Ovary (tissue), 7 donors: ENCODE measurements at regions not wholly inside any gene's neighbourhood (a gene's known extent, or its start where the extent isn't known, plus 50 kb on each side); places are given as distances from the start of the nearest gene placed in this dataset.

Source experiments
- DNase-seq, 5 donors: peaks; one replicate each; pipeline ENCODE4 v3.0.0-alpha.2; 2019 to 2020
- H3K27ac ChIP-seq, 2 donors: fragments of 200-600 bp; one replicate each; pipeline versions ENCODE4 v1.5.1 to v1.8.0; 2019 to 2022
- H3K27me3 ChIP-seq: fragments of 200-600 bp; one replicate; pipeline ENCODE4 v1.8.0; 2022
- H3K36me3 ChIP-seq: fragments of 200-600 bp; sonication (generic); one replicate; pipeline ENCODE4 v1.5.1; 2019
- H3K4me1 ChIP-seq: one replicate; pipeline ENCODE4 v1.8.1; 2013; ENCODE audit warnings: mild to moderate bottlenecking, moderate library complexity; ENCODE audit not compliant: insufficient read depth
- H3K4me3 ChIP-seq: fragments of 200-600 bp; sonication (generic); one replicate; pipeline ENCODE4 v1.5.1; 2017
- H3K9me3 ChIP-seq, 2 donors: fragments of 200-600 bp in 1 of 2; sonication (generic) in 1 of 2; one replicate each; pipeline versions ENCODE4 v1.5.1 to v1.8.1; 2013 to 2019; ENCODE audit warnings: mild to moderate bottlenecking in 1 of 2, moderate library complexity in 1 of 2
- CTCF ChIP-seq, 3 donors: fragments of 450-650 bp in 2 of 3; fragments of 200-600 bp in 1 of 3; IDR thresholded peaks; one replicate each; pipeline versions ENCODE4 v1.5.1 to v1.8.0; 2016 to 2022; ENCODE audit warnings: antibody characterized with exemption in 3 of 3, mild to moderate bottlenecking in 1 of 3
- EP300 ChIP-seq: sonication (generic); formaldehyde crosslinking; IDR thresholded peaks from one replicate; pipeline ENCODE4 v1.6.1; 2017; ENCODE audit warnings: antibody characterized with exemption
- POLR2A ChIP-seq: fragments of 450-650 bp; IDR thresholded peaks from one replicate; pipeline ENCODE4 v1.6.1; 2017; ENCODE audit warnings: antibody characterized with exemption, mild to moderate bottlenecking, moderate library complexity
- whole genome bisulfite sequencing, 3 donors: extraction: QIAGEN DNeasy Blood & Tissue Kit in 1 of 3; methylation state at CpG; one replicate each; pipeline versions ENCODE4 v1.1.5 to v1.1.7; 2013 to 2017; 5-methylcytosine and 5-hydroxymethylcytosine counted together
- intact Hi-C, 4 donors: fragments of 100-400 bp; cut with DNase I; formaldehyde crosslinking; loops; one replicate each; pipeline versions ENCODE4 v1.11.0 to v1.15.1; 2022 to 2023
- donor health status: DM: no; HTN: no; CAD: no; lungs with moderate emphysema.
- donor health status: DM: no; HTN: no; CAD: no.
- donor health status: Bipolar disorder and iron deficiency.
- donor health status: DM: no; HTN: no; CAD: no.
- donor health status: DM: yes; HTN: yes; CAD: no.

GRCh38 chr18:28560331-28560730, 383.4 kb upstream of the CDH2 start:
- Histone ChIP-seq H3K36me3 (no peaks in the 10 kb centered on the region), H3K27ac (no peak overlapping the region), H3K9me3 (no peaks in the 10 kb centered on the region), H3K4me1 (no peaks in the 10 kb centered on the region), H3K27me3 (no peaks in the 10 kb centered on the region), H3K4me3 (no peak overlapping the region)
- no peak for TF ChIP-seq CTCF (IDR thresholded peaks at IDR 0.05)
- no peak for TF ChIP-seq EP300
- TF ChIP-seq POLR2A: no peak
- no peak for DNase-seq
- intact Hi-C loops: no loop called here

GRCh38 chr18:28559511-28559910, 382.6 kb upstream of the CDH2 start:
- Histone ChIP-seq H3K36me3 (no peaks in the 10 kb centered on the region), H3K27ac (no peak overlapping the region), H3K4me3 (no peak overlapping the region), H3K9me3 (no peaks in the 10 kb centered on the region), H3K27me3 (no peaks in the 10 kb centered on the region), H3K4me1 (no peaks in the 10 kb centered on the region)
- TF ChIP-seq CTCF (IDR thresholded peaks at IDR 0.05) (no peak), EP300 (no peak), POLR2A (no peak)
- DNase-seq: no peak
- 40 to 65% (median 56%) methylated on average over 1 of the region's 1 CpG for WGBS, 3 donors
- intact Hi-C loops: no loop called here

GRCh38 chr18:28541934-28542333, 365.0 kb upstream of the CDH2 start:
- TF ChIP-seq CTCF (IDR thresholded peaks at IDR 0.05) (no peak), EP300 (no peak), POLR2A (no peak)
- WGBS, 3 donors: 41 to 59% (median 56%) methylated on average over 4 of the region's 4 CpGs
- intact Hi-C loops: no loop called here

GRCh38 chr18:28541276-28541930, 364.5 kb upstream of the CDH2 start:
- no peak for TF ChIP-seq EP300
- no peak for TF ChIP-seq POLR2A
- TF ChIP-seq CTCF (IDR thresholded peaks at IDR 0.05): no peak
- no peaks in the 10 kb centered on the region for H3K36me3 ChIP-seq
- H3K9me3 ChIP-seq: no peaks in the 10 kb centered on the region
- H3K27ac ChIP-seq: no peak overlapping the region
- H3K4me1 ChIP-seq: peaks cover 2% of the 10 kb centered on the region
- H3K4me3 ChIP-seq: no peak overlapping the region
- WGBS, 3 donors: 17 to 25% (median 20%) methylated on average over 3 of the region's 3 CpGs
- no peak for DNase-seq
- no peaks in the 10 kb centered on the region for H3K27me3 ChIP-seq
- intact Hi-C loops: no loop called here

More at GRCh38 chr18:28541934-28542333, 365.0 kb upstream of the CDH2 start:
- Histone ChIP-seq H3K4me3 (no peak overlapping the region), H3K4me1 (peaks cover 2% of the 10 kb centered on the region), H3K27ac (no peak overlapping the region), H3K27me3 (no peaks in the 10 kb centered on the region), H3K36me3 (no peaks in the 10 kb centered on the region), H3K9me3 (no peaks in the 10 kb centered on the region)
- no peak for DNase-seq
